ENCODE measurements at regions not wholly inside any gene's neighbourhood (a gene's known extent, or its start where the extent isn't known, plus 50 kb on each side); places are given as distances from the start of the nearest gene placed in this dataset.

DNA sequence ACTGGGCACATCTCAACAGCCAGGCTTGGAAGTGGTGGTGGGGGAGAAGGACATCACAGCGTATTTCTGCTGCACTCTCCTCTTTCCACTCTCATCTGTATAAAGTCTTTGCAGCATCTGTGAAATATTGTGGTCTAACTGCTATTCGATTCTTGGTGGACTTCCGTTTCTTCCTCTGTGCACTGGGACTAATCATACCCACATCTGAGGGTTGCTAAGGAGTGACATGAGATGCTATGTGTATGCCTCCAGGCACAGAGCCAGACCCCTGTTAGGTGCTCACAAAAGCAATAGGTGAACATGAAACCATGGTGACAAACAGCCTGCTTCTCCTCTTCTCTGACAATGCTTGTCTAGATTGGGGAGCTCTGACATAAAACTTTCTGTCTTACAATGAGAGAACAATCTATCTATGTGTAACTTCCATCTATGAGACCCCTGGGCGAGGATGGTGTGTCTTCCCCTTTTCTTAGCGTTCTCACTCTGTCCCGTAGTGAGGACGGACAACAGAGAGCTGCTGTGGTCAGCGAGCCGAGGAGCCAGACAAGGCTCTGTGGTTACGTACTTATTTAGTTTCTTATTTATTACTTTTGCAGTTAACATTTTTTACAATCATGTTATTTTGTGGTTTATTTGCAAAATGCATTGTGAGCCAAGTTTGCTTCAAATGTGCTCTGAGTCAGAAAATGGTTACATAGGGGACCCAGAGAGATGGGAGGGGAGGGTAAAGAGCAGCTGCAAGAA is 196.7 kb upstream of the TPRG1 start:
- Histone ChIP-seq H3K9me2 (replicated peaks; ENCODE audit: insufficient read depth, low read length) (no peaks in the 10 kb centered on the region), H3K9ac (ENCODE audit: low read length) (no peak overlapping the region), H3K79me2 (ENCODE audit: insufficient read depth, low read length) (no peaks in the 10 kb centered on the region), H3K27ac (ENCODE audit: low read depth, low read length) (no peak overlapping the region), H2AFZ (ENCODE audit: low read depth, low read length, severe bottlenecking) (no peak overlapping the region), H3K4me3 (ENCODE audit: insufficient read depth, low read length, poor library complexity, severe bottlenecking) (no peak overlapping the region), H3K9me3 (ENCODE audit: insufficient read depth, low read length) (no peaks in the 10 kb centered on the region), H4K20me1 (ENCODE audit: low read depth, low read length) (no peaks in the 10 kb centered on the region), H3K4me2 (ENCODE audit: low read depth, low read length, poor library complexity, severe bottlenecking) (no peak overlapping the region), H3F3A (ENCODE audit: insufficient read depth) (no peaks in the 10 kb centered on the region), H3K36me3 (ENCODE audit: low read length) (no peaks in the 10 kb centered on the region), H3K27me3 (ENCODE audit: low read length) (no peaks in the 10 kb centered on the region)
- TF ChIP-seq CTCF (IDR thresholded peaks at IDR 0.05; ENCODE audit: insufficient read depth, low read length, poor library complexity, severe bottlenecking) (no peak), EZH2phosphoT487 (conservative IDR thresholded peaks at IDR 0.05; ENCODE audit: low read length) (no peak)

- no peak for TF ChIP-seq EZH2phosphoT487 (conservative IDR thresholded peaks at IDR 0.05; ENCODE audit: low read length)
- TF ChIP-seq CTCF (IDR thresholded peaks at IDR 0.05; ENCODE audit: insufficient read depth, low read length, poor library complexity, severe bottlenecking) = no peak
These were observed 196.0 kb upstream of the TPRG1 start for GRCh38 chr3:188975600-188976314.

DNA sequence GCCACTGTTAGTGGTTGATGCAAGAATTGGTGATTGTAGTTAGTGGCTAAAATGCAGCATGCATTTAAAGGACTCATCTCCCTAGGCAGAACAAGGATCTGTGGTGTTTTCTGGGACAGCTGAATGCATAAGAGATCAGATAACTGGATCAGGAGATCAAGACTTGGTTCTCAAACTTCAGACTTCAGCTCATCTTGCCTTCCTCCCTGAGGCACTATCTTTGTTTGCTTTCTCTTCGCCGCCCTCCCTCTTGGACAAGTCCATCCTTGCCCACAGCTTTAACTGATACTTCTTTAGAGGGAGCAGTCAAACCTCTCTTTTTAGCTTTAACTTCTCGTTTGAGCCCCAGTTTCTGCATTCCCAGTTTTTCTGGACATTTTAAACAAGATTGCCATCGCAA is 195.4 kb upstream of the TPRG1 start:
- Histone ChIP-seq H3K36me3 (ENCODE audit: low read length) (no peaks in the 10 kb centered on the region), H4K20me1 (ENCODE audit: low read depth, low read length) (no peaks in the 10 kb centered on the region), H3K27me3 (ENCODE audit: low read length) (no peaks in the 10 kb centered on the region), H3K79me2 (ENCODE audit: insufficient read depth, low read length) (no peaks in the 10 kb centered on the region), H3F3A (ENCODE audit: insufficient read depth) (no peaks in the 10 kb centered on the region), H3K4me3 (ENCODE audit: insufficient read depth, low read length, poor library complexity, severe bottlenecking) (no peak overlapping the region), H3K9me2 (replicated peaks; ENCODE audit: insufficient read depth, low read length) (no peaks in the 10 kb centered on the region), H3K4me2 (ENCODE audit: low read depth, low read length, poor library complexity, severe bottlenecking) (no peak overlapping the region), H3K9ac (ENCODE audit: low read length) (no peak overlapping the region), H3K27ac (ENCODE audit: low read depth, low read length) (no peak overlapping the region), H3K9me3 (ENCODE audit: insufficient read depth, low read length) (no peaks in the 10 kb centered on the region), H2AFZ (ENCODE audit: low read depth, low read length, severe bottlenecking) (no peak overlapping the region)
- TF ChIP-seq EZH2phosphoT487 (conservative IDR thresholded peaks at IDR 0.05; ENCODE audit: low read length) = no peak

More at GRCh38 chr3:188975600-188976314, 196.0 kb upstream of the TPRG1 start:
- Histone ChIP-seq H4K20me1 (ENCODE audit: low read depth, low read length) (no peaks in the 10 kb centered on the region), H3K79me2 (ENCODE audit: insufficient read depth, low read length) (no peaks in the 10 kb centered on the region), H3K4me3 (ENCODE audit: insufficient read depth, low read length, poor library complexity, severe bottlenecking) (no peak overlapping the region), H2AFZ (ENCODE audit: low read depth, low read length, severe bottlenecking) (no peak overlapping the region), H3K36me3 (ENCODE audit: low read length) (no peaks in the 10 kb centered on the region), H3K27me3 (ENCODE audit: low read length) (no peaks in the 10 kb centered on the region), H3K9me3 (ENCODE audit: insufficient read depth, low read length) (no peaks in the 10 kb centered on the region), H3K9me2 (replicated peaks; ENCODE audit: insufficient read depth, low read length) (no peaks in the 10 kb centered on the region), H3K4me2 (ENCODE audit: low read depth, low read length, poor library complexity, severe bottlenecking) (no peak overlapping the region), H3K9ac (ENCODE audit: low read length) (no peak overlapping the region), H3F3A (ENCODE audit: insufficient read depth) (no peaks in the 10 kb centered on the region), H3K27ac (ENCODE audit: low read depth, low read length) (no peak overlapping the region)
